MG63 (cell line): ENCODE measurements at regions not wholly inside any gene's neighbourhood (a gene's known extent, or its start where the extent isn't known, plus 50 kb on each side); places are given as distances from the start of the nearest gene placed in this dataset.

ENCODE experiments used
- DNase-seq: peaks from one replicate; pipeline ENCODE4 v3.0.0-alpha.2; 2020
- H3K27me3 ChIP-seq: fragments of 250-450 bp; sonication (Bioruptor Pico); 2 replicates; pipeline ENCODE4 v1.5.1; 2020; ENCODE audit warnings: mild to moderate bottlenecking, moderate library complexity
- H3K36me3 ChIP-seq: fragments of 250-450 bp; sonication (Bioruptor Pico); 2 replicates; pipeline ENCODE4 v1.5.1; 2020; ENCODE audit warnings: mild to moderate bottlenecking, moderate library complexity
- H3K4me3 ChIP-seq: fragments of 250-450 bp; sonication (Bioruptor Pico); 2 replicates; pipeline ENCODE4 v1.5.1; 2020; ENCODE audit warnings: mild to moderate bottlenecking, moderate library complexity
- H3K9me3 ChIP-seq: fragments of 250-450 bp; sonication (Bioruptor Pico); 2 replicates; pipeline ENCODE4 v1.5.1; 2020; ENCODE audit warnings: mild to moderate bottlenecking, moderate library complexity

GRCh38 chr20:60446267-60447111, 488.3 kb downstream of the CDH26 start:
- no peaks in the 10 kb centered on the region; the same call in 1 of the 2 replicates for H3K27me3 ChIP-seq
- no peaks in the 10 kb centered on the region for H3K36me3 ChIP-seq
- H3K4me3 ChIP-seq = no peak overlapping the region
- no peaks in the 10 kb centered on the region for H3K9me3 ChIP-seq
- DNase-seq = no peak

- Histone ChIP-seq H3K9me3 (no peaks in the 10 kb centered on the region), H3K27me3 (no peaks in the 10 kb centered on the region; the same call in 1 of the 2 replicates), H3K4me3 (no peak overlapping the region), H3K36me3 (no peaks in the 10 kb centered on the region)
- DNase-seq = peak; percentile 13
These were observed 489.5 kb downstream of the CDH26 start for GRCh38 chr20:60447703-60448102.

- no peaks in the 10 kb centered on the region for H3K9me3 ChIP-seq
- H3K4me3 ChIP-seq = no peak overlapping the region
- no peaks in the 10 kb centered on the region for H3K27me3 ChIP-seq
- DNase-seq = no peak
- H3K36me3 ChIP-seq = no peaks in the 10 kb centered on the region
These were observed 495.4 kb downstream of the CDH26 start for GRCh38 chr20:60453388-60454246.

GRCh38 chr20:60454491-60454890, 496.3 kb downstream of the CDH26 start:
- no peaks in the 10 kb centered on the region for H3K9me3 ChIP-seq
- no peak for DNase-seq
- H3K36me3 ChIP-seq = no peaks in the 10 kb centered on the region
- no peak overlapping the region for H3K4me3 ChIP-seq
- no peaks in the 10 kb centered on the region for H3K27me3 ChIP-seq

GRCh38 chr20:60455272-60455671, 497.0 kb downstream of the CDH26 start:
- DNase-seq = no peak
- Histone ChIP-seq H3K9me3 (no peaks in the 10 kb centered on the region), H3K27me3 (no peaks in the 10 kb centered on the region), H3K36me3 (no peaks in the 10 kb centered on the region), H3K4me3 (no peak overlapping the region)

- Histone ChIP-seq H3K9me3 (peaks cover 3% of the 10 kb centered on the region), H3K4me3 (no peak overlapping the region), H3K36me3 (no peaks in the 10 kb centered on the region), H3K27me3 (no peaks in the 10 kb centered on the region; the same call in 1 of the 2 replicates)
- no peak for DNase-seq
These were observed 501.0 kb downstream of the CDH26 start for GRCh38 chr20:60459212-60459611.

- Histone ChIP-seq H3K9me3 (peaks cover 3% of the 10 kb centered on the region), H3K4me3 (no peak overlapping the region), H3K36me3 (no peaks in the 10 kb centered on the region), H3K27me3 (no peaks in the 10 kb centered on the region; the same call in none of the 2 replicates)
- DNase-seq = no peak
These were observed 503.8 kb downstream of the CDH26 start for GRCh38 chr20:60461993-60462392.

- Histone ChIP-seq H3K4me3 (no peak overlapping the region), H3K27me3 (no peaks in the 10 kb centered on the region; the same call in none of the 2 replicates), H3K9me3 (peaks cover 3% of the 10 kb centered on the region), H3K36me3 (no peaks in the 10 kb centered on the region)
- DNase-seq = no peak
These were observed 505.6 kb downstream of the CDH26 start for GRCh38 chr20:60463798-60464197.

- Histone ChIP-seq H3K4me3 (no peak overlapping the region), H3K9me3 (peaks cover 3% of the 10 kb centered on the region), H3K36me3 (no peaks in the 10 kb centered on the region), H3K27me3 (no peaks in the 10 kb centered on the region; the same call in none of the 2 replicates)
- no peak for DNase-seq
These were observed 507.2 kb downstream of the CDH26 start for GRCh38 chr20:60465439-60465838.

GRCh38 chr20:60465993-60466686, 507.9 kb downstream of the CDH26 start:
- Histone ChIP-seq H3K27me3 (no peaks in the 10 kb centered on the region; the same call in none of the 2 replicates), H3K4me3 (no peak overlapping the region), H3K9me3 (peaks cover 3% of the 10 kb centered on the region), H3K36me3 (no peaks in the 10 kb centered on the region)
- DNase-seq = no peak

GRCh38 chr20:60466687-60467022, 508.4 kb downstream of the CDH26 start:
- H3K9me3 ChIP-seq = peaks cover 3% of the 10 kb centered on the region
- H3K4me3 ChIP-seq = no peak overlapping the region
- peaks cover 2% of the 10 kb centered on the region for H3K27me3 ChIP-seq
- no peak for DNase-seq
- H3K36me3 ChIP-seq = no peaks in the 10 kb centered on the region

GRCh38 chr20:60467078-60467477, 508.9 kb downstream of the CDH26 start:
- Histone ChIP-seq H3K4me3 (no peak overlapping the region), H3K36me3 (no peaks in the 10 kb centered on the region), H3K9me3 (peaks cover 2% of the 10 kb centered on the region), H3K27me3 (peaks cover 2% of the 10 kb centered on the region)
- DNase-seq = no peak

- peaks cover 2% of the 10 kb centered on the region for H3K27me3 ChIP-seq
- H3K4me3 ChIP-seq = no peak overlapping the region
- no peaks in the 10 kb centered on the region for H3K9me3 ChIP-seq
- no peaks in the 10 kb centered on the region for H3K36me3 ChIP-seq
- no peak for DNase-seq
These were observed 509.5 kb downstream of the CDH26 start for GRCh38 chr20:60467771-60468170.

- no peak for DNase-seq
- Histone ChIP-seq H3K36me3 (no peaks in the 10 kb centered on the region), H3K4me3 (no peak overlapping the region), H3K27me3 (peaks cover 2% of the 10 kb centered on the region), H3K9me3 (no peaks in the 10 kb centered on the region)
These were observed 511.6 kb downstream of the CDH26 start for GRCh38 chr20:60469829-60470228.

- H3K27me3 ChIP-seq = peaks cover 2% of the 10 kb centered on the region
- H3K36me3 ChIP-seq = no peaks in the 10 kb centered on the region
- no peak overlapping the region for H3K4me3 ChIP-seq
- no peaks in the 10 kb centered on the region for H3K9me3 ChIP-seq
- DNase-seq = no peak
These were observed 512.1 kb downstream of the CDH26 start for GRCh38 chr20:60470366-60470765.

- peaks cover 6% of the 10 kb centered on the region for H3K27me3 ChIP-seq
- H3K4me3 ChIP-seq = no peak overlapping the region
- no peak for DNase-seq
- no peaks in the 10 kb centered on the region for H3K36me3 ChIP-seq
- H3K9me3 ChIP-seq = no peaks in the 10 kb centered on the region
These were observed 515.0 kb downstream of the CDH26 start for GRCh38 chr20:60473211-60473610.

- Histone ChIP-seq H3K36me3 (no peaks in the 10 kb centered on the region), H3K4me3 (no peak overlapping the region), H3K9me3 (no peaks in the 10 kb centered on the region), H3K27me3 (peaks cover 6% of the 10 kb centered on the region)
- no peak for DNase-seq
These were observed 516.2 kb downstream of the CDH26 start for GRCh38 chr20:60474385-60474910.
